Fibroblast of pulmonary artery (primary cell): ENCODE measurements at regions not wholly inside any gene's neighbourhood (a gene's known extent, or its start where the extent isn't known, plus 50 kb on each side); places are given as distances from the start of the nearest gene placed in this dataset.

Experiments
- DNase-seq: peaks from one replicate; pipeline ENCODE4 v3.0.0-alpha.2; 2010; ENCODE audit warnings: low read depth
- H3K4me3 ChIP-seq: replicated peaks from 2 replicates; pipeline ENCODE4 v1.5.1; 2011; ENCODE audit warnings: low read depth, mild to moderate bottlenecking, control low read depth, low read length, moderate library complexity
- TF ChIP-seq, protein P1 (sequence below): IDR thresholded peaks from 2 replicates; pipeline ENCODE4 v1.5.1; 2011; ENCODE audit warnings: mild to moderate bottlenecking, control low read depth, low read length, inconsistent platforms; ENCODE audit errors: missing control alignments

DNA sequence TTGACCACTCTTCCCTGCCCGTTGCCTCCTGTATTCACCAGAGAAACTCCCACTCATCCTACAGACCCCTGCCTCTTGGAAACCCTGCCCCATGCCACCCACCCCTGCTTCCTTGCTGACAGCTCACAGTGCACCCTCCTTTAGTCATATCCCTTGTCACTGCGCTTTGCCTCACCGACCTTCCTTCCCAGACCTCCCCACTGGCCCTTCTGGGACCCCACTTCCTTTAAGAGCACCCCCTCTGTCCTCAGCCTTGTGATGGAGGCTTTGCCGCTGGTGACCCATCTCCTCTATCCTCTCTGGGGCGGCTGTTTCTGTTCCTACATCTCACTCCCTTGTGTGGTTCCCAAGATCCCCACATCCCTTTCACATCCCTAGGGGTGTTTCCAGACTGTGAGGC lies 92.8 kb upstream of the ZMIZ1 start:
- no peak overlapping the region for H3K4me3 ChIP-seq
- TF ChIP-seq, protein P1, sequence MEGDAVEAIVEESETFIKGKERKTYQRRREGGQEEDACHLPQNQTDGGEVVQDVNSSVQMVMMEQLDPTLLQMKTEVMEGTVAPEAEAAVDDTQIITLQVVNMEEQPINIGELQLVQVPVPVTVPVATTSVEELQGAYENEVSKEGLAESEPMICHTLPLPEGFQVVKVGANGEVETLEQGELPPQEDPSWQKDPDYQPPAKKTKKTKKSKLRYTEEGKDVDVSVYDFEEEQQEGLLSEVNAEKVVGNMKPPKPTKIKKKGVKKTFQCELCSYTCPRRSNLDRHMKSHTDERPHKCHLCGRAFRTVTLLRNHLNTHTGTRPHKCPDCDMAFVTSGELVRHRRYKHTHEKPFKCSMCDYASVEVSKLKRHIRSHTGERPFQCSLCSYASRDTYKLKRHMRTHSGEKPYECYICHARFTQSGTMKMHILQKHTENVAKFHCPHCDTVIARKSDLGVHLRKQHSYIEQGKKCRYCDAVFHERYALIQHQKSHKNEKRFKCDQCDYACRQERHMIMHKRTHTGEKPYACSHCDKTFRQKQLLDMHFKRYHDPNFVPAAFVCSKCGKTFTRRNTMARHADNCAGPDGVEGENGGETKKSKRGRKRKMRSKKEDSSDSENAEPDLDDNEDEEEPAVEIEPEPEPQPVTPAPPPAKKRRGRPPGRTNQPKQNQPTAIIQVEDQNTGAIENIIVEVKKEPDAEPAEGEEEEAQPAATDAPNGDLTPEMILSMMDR = no peak
- DNase-seq = no peak

DNA sequence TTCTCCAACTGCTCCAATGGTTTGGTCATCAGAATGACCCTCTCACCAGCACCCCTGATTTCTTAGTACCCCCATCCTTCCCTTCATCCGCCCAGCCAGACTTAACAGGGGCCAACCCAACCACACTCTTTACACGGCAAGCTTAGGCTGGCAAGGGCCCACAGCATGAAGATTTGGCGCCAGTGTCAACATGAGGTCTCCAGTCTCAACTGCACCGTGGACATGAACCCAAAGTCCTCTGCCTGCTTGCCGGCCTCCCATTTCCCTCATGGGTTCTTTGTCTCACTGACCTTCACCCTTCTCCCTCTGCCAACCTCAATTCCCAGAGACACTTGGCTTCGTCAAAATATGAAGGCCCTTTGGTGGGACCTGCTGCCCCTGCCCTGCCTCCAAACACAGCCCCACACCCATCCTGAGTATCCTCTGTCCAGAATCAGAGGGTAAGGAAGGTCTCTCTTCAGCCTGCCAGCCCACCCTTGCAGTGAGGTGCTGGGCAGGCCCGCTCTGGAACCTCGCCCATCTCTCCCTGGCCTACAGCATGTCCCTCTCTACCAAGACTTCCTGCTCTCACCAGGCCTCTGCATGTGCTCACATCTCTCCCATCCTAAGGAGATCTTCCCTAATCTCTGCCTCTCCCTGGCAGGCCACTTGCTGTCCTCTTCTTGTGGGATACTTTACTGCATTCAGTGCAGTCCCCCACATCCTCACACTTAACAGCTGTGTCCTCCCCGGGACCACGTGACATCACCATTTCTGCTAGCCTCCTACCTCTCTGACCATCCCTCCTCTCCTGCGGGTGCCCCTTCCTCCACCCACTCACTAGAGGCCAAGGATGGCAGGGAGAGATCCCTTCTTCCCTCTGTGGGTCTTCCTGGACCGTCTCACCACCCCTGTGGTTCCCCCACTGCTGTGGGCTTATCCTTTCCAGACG lies 91.7 kb upstream of the ZMIZ1 start:
- DNase-seq = no peak
- no peak overlapping the region for H3K4me3 ChIP-seq

DNA sequence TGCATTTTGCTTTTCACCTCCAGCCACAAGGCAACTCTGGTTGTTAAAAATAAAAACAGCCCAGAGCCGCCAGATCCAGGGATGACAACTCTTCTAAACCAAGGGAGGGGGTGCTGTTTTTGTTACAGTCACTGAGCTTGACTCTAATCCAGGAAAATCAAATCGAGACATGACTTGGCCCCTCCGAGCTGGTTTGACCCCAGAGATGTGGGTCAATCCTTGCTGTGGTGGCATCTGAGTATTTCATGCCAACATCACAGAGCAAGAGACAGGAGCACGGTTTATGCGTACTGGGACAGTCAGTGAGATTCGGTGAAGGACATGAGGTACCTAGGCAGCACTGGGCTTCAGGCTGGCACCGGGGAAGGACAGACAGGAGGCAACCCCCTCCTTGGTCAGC lies 88.8 kb upstream of the ZMIZ1 start:
- DNase-seq = no peak
- TF ChIP-seq, protein P1 = no peak
- no peak overlapping the region for H3K4me3 ChIP-seq

More for the DNA sequence above, 91.7 kb upstream of the ZMIZ1 start:
- TF ChIP-seq, protein P1 = no peak

DNA sequence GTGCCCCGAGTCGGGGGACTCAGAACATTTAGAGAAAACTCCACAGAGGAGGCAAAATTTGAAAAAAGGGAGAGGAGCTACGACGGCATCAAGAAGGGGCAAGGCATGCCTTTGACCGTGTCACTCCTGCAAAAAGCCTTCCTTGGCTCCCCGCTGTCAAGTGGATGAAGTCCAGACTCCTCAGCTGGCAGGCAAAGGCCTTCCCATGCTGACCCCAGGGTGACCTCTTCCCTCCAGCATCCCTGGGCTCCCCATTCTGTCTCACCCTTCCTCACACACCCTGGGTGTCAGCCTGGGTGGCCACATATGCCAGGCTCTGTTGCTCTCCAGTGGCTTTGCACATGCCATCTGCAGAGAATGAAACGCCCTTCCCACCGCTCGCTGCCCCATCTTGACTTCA lies 88.4 kb upstream of the ZMIZ1 start:
- TF ChIP-seq, protein P1 = no peak

DNA sequence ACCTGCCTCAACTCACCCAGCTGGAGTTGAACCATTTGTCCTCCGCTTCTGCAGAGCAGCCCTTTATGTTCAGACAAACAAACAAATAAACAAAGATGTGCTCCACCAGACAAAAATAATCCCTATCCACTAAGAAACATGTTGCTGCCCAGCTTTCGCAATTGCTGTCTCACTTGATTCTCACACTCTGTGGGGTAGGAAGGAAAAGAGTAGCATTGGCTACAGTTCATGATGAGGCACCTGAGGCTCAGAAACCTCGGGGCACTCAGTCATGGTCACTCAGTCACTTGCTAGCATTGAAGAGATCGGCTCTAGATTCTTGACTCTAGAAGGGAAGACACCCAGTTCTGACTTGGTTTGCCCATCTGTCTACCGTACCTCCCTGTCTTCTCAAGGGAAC lies 88.0 kb upstream of the ZMIZ1 start:
- DNase-seq = no peak
- TF ChIP-seq, protein P1 = no peak

More for the DNA sequence above, 88.4 kb upstream of the ZMIZ1 start:
- no peak overlapping the region for H3K4me3 ChIP-seq
- DNase-seq = no peak

DNA sequence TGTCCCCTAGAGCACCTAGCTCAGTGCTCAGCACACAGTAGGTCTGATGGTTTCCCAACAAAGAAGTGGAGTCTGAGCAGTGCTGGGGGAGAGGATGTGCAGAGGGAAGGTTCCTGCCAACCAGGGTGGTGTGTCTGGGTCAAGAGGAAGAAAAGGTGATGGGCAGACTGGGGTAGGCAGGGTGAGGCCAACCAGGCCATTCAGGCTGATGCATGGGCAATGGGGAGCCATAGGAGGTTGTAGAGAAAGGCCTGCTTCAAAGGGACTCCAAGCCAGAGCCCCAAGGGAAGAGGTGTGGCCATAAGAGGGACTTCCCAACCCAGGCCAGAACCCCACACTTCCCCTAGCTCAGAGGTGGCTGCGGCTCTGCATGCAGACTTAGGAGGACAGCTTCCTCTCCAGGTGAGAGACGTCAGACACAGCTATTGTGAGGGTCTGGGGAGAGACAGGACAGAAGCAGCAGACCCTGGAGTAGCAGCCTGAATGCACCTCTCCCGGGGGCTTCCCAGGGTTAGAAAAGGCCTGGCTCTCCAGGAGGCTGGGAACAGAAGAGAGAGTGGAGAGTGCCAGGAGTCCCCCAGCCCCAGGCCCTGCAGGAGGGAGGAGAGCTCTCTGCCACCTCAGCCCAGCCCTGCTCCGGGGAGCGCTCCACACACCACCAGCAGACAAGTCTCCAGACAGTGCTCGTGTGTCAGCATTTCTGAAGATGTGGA lies 87.4 kb upstream of the ZMIZ1 start:
- no peak overlapping the region for H3K4me3 ChIP-seq
- TF ChIP-seq, protein P1 = no peak
- DNase-seq = no peak

More for the DNA sequence above, 88.0 kb upstream of the ZMIZ1 start:
- H3K4me3 ChIP-seq = no peak overlapping the region
